GM12878 (cell line): ENCODE measurements at regions not wholly inside any gene's neighbourhood (a gene's known extent, or its start where the extent isn't known, plus 50 kb on each side); places are given as distances from the start of the nearest gene placed in this dataset.
A peak's percentile ranks its signal among the peaks of the same experiment; 100 is the strongest.

Experiments
- ATF7 ChIP-seq: fragments of 450-650 bp; IDR thresholded peaks from 2 replicates; pipeline ENCODE4 v1.6.1; 2016; ENCODE audit warnings: low read depth, mild to moderate bottlenecking
- CEBPB ChIP-seq, 2 experiments: fragments of 150-350 bp in 1 of 2; IDR thresholded peaks; 2 replicates each; pipeline ENCODE4 v1.6.1; 2012 to 2014; ENCODE audit warnings: low read depth in 2 of 2, low read length in 2 of 2, borderline replicate concordance in 1 of 2, inconsistent platforms in 1 of 2
- FOS ChIP-seq: IDR thresholded peaks from 3 replicates; pipeline ENCODE4 v1.6.1; 2011; ENCODE audit warnings: borderline replicate concordance; ENCODE audit not compliant: insufficient read length; ENCODE audit errors: extremely low read depth
- GATAD2B ChIP-seq: fragments of 450-650 bp; conservative IDR thresholded peaks from 2 replicates; pipeline ENCODE4 v1.6.1; 2017; ENCODE audit warnings: low read depth, mild to moderate bottlenecking, moderate library complexity
- LARP7 ChIP-seq: fragments of 450-650 bp; IDR thresholded peaks from 2 replicates; pipeline ENCODE4 v1.6.1; 2017; ENCODE audit warnings: mild to moderate bottlenecking
- PAX8 ChIP-seq: fragments of 450-650 bp; IDR thresholded peaks from 2 replicates; pipeline ENCODE4 v1.6.1; 2017; ENCODE audit warnings: mild to moderate bottlenecking, moderate library complexity
- RBBP5 ChIP-seq: fragments of 200-600 bp; sonication (generic); conservative IDR thresholded peaks from 2 replicates; pipeline ENCODE4 v1.6.1; 2016
- RCOR1 ChIP-seq: conservative IDR thresholded peaks from 2 replicates; pipeline ENCODE4 v1.6.1; 2012; ENCODE audit warnings: low read depth, low read length, improper control_type of control experiment
- SIN3A ChIP-seq: IDR thresholded peaks from 2 replicates; pipeline ENCODE4 v1.6.1; 2012; ENCODE audit warnings: low read depth, low read length, improper control_type of control experiment
- SRF ChIP-seq, 2 experiments: IDR thresholded peaks; 2 replicates each; pipeline ENCODE4 v1.6.1; 2011; ENCODE audit warnings: low read depth in 2 of 2, low read length in 2 of 2, mild to moderate bottlenecking in 1 of 2, moderate library complexity in 1 of 2
- STAT3 ChIP-seq: IDR thresholded peaks from 2 replicates; pipeline ENCODE4 v1.6.1; 2011; ENCODE audit warnings: low read depth, low read length, improper control_type of control experiment
- TCF7 ChIP-seq: IDR thresholded peaks from 2 replicates; pipeline ENCODE4 v1.6.1; 2014; ENCODE audit warnings: antibody characterized with exemption, borderline replicate concordance
- ZNF274 ChIP-seq: IDR thresholded peaks from one replicate; pipeline ENCODE4 v1.8.0; 2011; ENCODE audit not compliant: insufficient read length, insufficient read depth
- ZNF622 ChIP-seq: fragments of 450-650 bp; IDR thresholded peaks from 2 replicates; pipeline ENCODE4 v1.6.1; 2017; ENCODE audit warnings: mild to moderate bottlenecking, inconsistent platforms
- TF ChIP-seq, protein P1 (sequence below): fragments of 450-650 bp; IDR thresholded peaks from 2 replicates; pipeline ENCODE4 v1.6.1; 2016; ENCODE audit warnings: mild to moderate bottlenecking
- TF ChIP-seq, protein P2 (sequence below): fragments of 450-650 bp; IDR thresholded peaks from 2 replicates; pipeline ENCODE4 v1.6.1; 2017; ENCODE audit warnings: mild to moderate bottlenecking
- TF ChIP-seq, protein P3 (sequence below): IDR thresholded peaks from 2 replicates; pipeline ENCODE4 v1.6.1; 2012; ENCODE audit warnings: improper control_type of control experiment, low read depth, low read length; ENCODE audit not compliant: insufficient replicate concordance
- TF ChIP-seq, protein P4 (sequence below): fragments of 450-650 bp; IDR thresholded peaks from 2 replicates; pipeline ENCODE4 v1.6.1; 2017; ENCODE audit warnings: mild to moderate bottlenecking, moderate library complexity
- TF ChIP-seq, protein P5 (sequence below): fragments of 450-650 bp; IDR thresholded peaks from 2 replicates; pipeline ENCODE4 v1.6.1; 2014; ENCODE audit warnings: mild to moderate bottlenecking

DNA sequence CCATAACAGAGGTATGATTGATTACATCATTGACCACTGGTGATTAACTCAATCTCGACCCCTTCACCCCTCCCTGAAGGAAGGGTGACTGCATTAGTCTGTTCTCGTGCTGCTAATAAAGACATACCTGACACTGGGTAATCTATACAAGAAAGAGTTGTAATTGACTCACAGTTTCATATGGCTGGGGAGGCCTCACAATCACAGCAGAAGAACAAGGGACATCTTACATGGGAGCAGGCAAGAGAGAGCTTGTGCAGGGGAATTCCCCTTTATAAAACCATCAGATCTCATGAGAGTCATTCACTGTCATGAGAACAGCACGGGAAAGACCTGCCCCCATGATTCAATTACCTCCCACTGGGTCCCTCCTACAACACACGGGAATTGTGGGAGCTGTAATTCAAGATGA lies 55.9 kb upstream of the TMCC3 start (continued):
- TF ChIP-seq PAX8 (no peak), ZNF622 (no peak), SIN3A (no peak), LARP7 (no peak), CEBPB (IDR thresholded peaks at IDR 0.05; ENCODE audit: borderline replicate concordance in 1 of 2, low read depth in 2 of 2, low read length in 2 of 2) (no peak; a peak in 1 of 4 replicates), RCOR1 (no peak), FOS (no peak), STAT3 (no peak), ATF7 (peak; percentile 89), ZNF274 (no peak), SRF (IDR thresholded peaks at IDR 0.05; ENCODE audit: low read depth in 2 of 2, low read length in 2 of 2) (no peak), GATAD2B (0 out of 2 replicates have a peak, but pooled peaks have one; percentile 58), RBBP5 (no peak), TCF7 (no peak)
- TF ChIP-seq, protein P1, sequence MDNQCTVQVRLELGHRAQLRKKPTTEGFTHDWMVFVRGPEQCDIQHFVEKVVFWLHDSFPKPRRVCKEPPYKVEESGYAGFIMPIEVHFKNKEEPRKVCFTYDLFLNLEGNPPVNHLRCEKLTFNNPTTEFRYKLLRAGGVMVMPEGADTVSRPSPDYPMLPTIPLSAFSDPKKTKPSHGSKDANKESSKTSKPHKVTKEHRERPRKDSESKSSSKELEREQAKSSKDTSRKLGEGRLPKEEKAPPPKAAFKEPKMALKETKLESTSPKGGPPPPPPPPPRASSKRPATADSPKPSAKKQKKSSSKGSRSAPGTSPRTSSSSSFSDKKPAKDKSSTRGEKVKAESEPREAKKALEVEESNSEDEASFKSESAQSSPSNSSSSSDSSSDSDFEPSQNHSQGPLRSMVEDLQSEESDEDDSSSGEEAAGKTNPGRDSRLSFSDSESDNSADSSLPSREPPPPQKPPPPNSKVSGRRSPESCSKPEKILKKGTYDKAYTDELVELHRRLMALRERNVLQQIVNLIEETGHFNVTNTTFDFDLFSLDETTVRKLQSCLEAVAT = no peak
- TF ChIP-seq, protein P2, sequence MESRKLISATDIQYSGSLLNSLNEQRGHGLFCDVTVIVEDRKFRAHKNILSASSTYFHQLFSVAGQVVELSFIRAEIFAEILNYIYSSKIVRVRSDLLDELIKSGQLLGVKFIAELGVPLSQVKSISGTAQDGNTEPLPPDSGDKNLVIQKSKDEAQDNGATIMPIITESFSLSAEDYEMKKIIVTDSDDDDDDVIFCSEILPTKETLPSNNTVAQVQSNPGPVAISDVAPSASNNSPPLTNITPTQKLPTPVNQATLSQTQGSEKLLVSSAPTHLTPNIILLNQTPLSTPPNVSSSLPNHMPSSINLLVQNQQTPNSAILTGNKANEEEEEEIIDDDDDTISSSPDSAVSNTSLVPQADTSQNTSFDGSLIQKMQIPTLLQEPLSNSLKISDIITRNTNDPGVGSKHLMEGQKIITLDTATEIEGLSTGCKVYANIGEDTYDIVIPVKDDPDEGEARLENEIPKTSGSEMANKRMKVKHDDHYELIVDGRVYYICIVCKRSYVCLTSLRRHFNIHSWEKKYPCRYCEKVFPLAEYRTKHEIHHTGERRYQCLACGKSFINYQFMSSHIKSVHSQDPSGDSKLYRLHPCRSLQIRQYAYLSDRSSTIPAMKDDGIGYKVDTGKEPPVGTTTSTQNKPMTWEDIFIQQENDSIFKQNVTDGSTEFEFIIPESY = no peak
- TF ChIP-seq, protein P3, sequence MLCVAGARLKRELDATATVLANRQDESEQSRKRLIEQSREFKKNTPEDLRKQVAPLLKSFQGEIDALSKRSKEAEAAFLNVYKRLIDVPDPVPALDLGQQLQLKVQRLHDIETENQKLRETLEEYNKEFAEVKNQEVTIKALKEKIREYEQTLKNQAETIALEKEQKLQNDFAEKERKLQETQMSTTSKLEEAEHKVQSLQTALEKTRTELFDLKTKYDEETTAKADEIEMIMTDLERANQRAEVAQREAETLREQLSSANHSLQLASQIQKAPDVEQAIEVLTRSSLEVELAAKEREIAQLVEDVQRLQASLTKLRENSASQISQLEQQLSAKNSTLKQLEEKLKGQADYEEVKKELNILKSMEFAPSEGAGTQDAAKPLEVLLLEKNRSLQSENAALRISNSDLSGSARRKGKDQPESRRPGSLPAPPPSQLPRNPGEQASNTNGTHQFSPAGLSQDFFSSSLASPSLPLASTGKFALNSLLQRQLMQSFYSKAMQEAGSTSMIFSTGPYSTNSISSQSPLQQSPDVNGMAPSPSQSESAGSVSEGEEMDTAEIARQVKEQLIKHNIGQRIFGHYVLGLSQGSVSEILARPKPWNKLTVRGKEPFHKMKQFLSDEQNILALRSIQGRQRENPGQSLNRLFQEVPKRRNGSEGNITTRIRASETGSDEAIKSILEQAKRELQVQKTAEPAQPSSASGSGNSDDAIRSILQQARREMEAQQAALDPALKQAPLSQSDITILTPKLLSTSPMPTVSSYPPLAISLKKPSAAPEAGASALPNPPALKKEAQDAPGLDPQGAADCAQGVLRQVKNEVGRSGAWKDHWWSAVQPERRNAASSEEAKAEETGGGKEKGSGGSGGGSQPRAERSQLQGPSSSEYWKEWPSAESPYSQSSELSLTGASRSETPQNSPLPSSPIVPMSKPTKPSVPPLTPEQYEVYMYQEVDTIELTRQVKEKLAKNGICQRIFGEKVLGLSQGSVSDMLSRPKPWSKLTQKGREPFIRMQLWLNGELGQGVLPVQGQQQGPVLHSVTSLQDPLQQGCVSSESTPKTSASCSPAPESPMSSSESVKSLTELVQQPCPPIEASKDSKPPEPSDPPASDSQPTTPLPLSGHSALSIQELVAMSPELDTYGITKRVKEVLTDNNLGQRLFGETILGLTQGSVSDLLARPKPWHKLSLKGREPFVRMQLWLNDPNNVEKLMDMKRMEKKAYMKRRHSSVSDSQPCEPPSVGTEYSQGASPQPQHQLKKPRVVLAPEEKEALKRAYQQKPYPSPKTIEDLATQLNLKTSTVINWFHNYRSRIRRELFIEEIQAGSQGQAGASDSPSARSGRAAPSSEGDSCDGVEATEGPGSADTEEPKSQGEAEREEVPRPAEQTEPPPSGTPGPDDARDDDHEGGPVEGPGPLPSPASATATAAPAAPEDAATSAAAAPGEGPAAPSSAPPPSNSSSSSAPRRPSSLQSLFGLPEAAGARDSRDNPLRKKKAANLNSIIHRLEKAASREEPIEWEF = no peak
- TF ChIP-seq, protein P4, sequence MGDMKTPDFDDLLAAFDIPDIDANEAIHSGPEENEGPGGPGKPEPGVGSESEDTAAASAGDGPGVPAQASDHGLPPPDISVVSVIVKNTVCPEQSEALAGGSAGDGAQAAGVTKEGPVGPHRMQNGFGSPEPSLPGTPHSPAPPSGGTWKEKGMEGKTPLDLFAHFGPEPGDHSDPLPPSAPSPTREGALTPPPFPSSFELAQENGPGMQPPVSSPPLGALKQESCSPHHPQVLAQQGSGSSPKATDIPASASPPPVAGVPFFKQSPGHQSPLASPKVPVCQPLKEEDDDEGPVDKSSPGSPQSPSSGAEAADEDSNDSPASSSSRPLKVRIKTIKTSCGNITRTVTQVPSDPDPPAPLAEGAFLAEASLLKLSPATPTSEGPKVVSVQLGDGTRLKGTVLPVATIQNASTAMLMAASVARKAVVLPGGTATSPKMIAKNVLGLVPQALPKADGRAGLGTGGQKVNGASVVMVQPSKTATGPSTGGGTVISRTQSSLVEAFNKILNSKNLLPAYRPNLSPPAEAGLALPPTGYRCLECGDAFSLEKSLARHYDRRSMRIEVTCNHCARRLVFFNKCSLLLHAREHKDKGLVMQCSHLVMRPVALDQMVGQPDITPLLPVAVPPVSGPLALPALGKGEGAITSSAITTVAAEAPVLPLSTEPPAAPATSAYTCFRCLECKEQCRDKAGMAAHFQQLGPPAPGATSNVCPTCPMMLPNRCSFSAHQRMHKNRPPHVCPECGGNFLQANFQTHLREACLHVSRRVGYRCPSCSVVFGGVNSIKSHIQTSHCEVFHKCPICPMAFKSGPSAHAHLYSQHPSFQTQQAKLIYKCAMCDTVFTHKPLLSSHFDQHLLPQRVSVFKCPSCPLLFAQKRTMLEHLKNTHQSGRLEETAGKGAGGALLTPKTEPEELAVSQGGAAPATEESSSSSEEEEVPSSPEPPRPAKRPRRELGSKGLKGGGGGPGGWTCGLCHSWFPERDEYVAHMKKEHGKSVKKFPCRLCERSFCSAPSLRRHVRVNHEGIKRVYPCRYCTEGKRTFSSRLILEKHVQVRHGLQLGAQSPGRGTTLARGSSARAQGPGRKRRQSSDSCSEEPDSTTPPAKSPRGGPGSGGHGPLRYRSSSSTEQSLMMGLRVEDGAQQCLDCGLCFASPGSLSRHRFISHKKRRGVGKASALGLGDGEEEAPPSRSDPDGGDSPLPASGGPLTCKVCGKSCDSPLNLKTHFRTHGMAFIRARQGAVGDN = no peak
- TF ChIP-seq, protein P5, sequence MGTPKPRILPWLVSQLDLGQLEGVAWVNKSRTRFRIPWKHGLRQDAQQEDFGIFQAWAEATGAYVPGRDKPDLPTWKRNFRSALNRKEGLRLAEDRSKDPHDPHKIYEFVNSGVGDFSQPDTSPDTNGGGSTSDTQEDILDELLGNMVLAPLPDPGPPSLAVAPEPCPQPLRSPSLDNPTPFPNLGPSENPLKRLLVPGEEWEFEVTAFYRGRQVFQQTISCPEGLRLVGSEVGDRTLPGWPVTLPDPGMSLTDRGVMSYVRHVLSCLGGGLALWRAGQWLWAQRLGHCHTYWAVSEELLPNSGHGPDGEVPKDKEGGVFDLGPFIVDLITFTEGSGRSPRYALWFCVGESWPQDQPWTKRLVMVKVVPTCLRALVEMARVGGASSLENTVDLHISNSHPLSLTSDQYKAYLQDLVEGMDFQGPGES = no peak
